NCI-H748 (cell line): ENCODE measurements at regions not wholly inside any gene's neighbourhood (a gene's known extent, or its start where the extent isn't known, plus 50 kb on each side); places are given as distances from the start of the nearest gene placed in this dataset.

Experiments
- DNase-seq: peaks from one replicate; lab custom pipeline; 2025; ENCODE audit not compliant: unreplicated experiment; lab: John Stamatoyannopoulos, UW

DNA sequence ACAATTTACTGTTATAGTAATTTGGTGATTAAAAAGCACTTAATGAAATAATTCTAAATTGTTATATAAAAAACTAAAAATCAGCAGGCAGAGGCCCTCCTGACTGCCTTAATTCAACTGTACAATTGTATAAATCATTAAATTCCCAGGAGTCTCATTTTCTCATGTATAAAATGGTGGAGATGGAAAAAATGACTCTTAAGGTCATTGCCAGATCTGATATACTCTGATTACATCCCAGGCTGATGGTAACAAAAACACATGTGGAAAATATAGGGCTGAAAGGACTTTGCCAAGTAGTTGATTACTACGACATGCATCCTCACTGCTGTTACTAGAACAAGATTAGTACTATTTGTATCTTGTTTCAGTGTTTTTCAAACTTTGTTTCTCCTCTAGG lies 1020.0 kb upstream of the SLC10A2 start:
- no peak for DNase-seq

DNA sequence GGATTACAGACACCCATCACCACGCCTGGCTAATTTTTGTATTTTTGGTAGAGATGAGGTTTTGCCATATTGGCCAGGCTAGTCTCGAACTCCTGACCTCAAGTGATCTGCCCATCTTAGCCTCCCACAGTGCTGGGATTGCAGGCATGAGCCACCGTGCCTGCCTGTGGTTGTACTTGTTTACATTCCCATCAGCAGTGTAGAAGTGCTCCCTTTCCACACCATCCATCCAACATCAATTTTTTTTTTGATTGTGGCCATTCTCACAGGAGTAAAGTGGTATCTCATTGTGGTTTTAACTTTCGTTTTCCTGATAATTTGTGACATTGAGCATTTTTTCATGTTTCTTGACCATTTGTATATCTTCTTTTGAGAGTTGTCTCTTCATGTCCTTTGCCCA lies 1019.4 kb upstream of the SLC10A2 start:
- no peak for DNase-seq

DNA sequence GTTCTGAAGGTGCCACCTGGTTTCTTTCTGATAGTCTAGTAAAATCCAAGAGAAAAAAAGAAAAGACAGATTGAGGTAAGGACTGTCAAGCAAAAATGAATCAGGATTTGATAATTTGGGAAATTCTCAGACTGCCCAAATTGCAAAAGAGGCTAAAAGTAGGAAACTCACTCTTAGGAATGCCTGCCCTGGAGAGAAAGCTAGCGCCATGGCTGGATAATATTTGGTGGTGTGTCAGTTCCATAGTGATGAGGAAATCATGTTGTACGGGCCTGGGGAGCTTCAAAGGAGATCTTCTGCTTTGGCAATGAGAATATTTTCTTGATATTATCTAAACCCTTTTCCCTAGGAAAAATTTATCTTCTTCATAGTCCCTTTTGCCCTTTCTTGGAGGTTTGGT lies 1008.1 kb upstream of the SLC10A2 start:
- DNase-seq: no peak

DNA sequence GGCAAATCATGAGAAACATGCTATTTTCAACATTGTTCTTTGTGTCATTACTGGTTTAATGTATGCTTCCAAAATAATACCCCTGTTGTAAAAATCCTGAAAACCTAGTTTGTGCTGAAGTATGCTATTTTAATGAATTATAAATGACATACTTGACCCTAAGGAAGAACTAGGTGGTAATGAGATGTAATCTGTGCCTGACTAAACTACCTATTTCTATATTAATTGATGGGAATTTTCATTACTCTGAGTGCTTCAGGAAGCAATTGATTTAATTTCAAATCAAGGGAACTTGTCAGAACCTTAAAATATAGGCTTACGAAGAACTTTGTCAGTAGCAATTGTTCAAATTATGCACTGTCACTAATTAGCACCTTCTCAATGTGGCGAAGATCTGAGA lies 1005.6 kb upstream of the SLC10A2 start:
- no peak for DNase-seq

DNA sequence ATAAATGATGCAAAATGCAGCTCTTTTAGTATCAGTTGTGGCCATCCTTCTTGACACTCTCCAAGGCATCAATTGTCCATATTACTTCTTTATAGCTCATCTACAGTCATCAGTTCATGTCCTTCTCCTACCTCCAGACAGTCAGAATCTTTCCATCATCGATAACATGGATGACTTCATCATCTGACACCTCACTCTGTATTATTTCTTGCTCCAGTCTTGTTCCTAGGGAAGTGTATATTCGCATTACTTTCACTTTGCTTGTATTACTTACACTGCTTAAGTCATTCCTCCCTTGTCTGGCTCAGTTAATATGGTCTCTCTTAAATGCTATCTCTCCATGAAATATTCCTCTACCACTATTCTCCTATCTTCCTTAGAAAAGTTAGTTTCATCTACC lies 999.1 kb upstream of the SLC10A2 start:
- DNase-seq: no peak

DNA sequence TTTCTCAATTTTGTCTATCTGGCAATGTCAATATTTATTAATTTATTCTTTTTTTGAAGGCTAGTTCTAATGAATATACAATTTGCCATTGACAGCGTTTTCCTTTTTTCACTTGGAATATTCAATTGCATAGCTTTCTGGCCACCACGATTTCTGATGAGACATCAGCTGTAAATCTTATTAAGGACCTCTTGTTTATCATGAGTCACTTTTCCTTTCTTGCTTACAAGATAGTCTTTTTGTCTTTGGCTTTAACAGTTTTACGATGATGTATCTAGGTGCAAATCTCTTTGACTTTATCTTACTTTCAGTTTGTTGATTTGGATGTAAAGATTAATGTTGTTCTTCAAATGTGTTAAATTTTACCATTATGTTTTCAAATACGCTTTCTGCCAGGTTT lies 991.6 kb upstream of the SLC10A2 start:
- no peak for DNase-seq

DNA sequence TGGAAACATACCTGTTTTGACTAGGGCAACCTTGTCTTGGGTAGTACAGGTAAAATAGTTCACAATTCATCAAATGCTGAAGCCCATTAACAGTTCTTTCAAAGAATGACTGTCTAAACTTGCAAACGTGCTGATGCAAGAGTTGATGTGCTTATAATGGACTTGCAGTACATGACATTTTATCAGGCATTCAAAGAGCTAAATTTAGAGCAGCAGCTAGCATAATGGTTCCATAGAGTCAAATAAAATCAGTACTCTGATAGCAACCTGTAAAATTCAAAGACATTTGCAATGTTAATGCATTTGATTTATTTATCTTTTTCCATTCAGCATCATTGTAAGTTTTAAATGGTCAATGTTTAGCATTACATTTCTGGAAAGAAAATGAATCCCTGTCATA lies 979.7 kb upstream of the SLC10A2 start:
- DNase-seq: no peak

DNA sequence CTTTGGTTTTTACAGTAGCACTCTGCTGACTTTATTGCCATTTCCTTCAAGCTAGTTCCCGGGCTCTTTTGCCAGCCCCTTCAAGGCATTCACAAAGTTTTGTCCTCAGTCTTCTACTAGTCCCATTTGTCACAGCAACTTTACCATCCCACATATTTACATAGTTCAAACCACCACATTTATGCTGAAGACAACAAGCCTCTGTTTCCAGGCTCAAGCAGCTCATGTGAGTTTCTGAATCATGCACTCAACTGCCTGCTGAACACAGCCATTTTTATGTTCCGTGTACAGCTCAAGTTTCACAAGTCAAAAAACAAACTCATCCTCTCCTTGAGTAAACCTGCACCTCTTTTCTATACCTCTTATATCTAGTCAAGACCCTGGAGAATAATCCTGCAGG lies 977.0 kb upstream of the SLC10A2 start:
- DNase-seq: no peak

DNA sequence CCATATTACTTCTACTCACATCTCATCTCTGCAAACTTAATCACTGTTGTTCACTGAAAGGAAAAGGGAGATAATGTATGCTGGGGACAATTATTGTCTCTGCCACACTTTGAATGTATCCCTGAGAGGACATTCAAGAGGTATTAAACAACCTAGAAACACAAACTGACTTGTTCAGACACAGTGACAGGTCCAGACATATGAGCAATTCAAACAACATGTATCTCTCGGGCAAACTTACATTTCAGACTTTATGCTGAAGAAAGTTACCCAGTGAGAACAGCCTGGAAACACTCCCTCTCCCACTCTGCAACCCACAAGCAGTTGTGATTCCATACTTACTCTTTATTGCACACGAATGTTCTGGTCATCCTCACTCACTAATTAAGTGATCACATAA lies 968.7 kb upstream of the SLC10A2 start:
- no peak for DNase-seq

DNA sequence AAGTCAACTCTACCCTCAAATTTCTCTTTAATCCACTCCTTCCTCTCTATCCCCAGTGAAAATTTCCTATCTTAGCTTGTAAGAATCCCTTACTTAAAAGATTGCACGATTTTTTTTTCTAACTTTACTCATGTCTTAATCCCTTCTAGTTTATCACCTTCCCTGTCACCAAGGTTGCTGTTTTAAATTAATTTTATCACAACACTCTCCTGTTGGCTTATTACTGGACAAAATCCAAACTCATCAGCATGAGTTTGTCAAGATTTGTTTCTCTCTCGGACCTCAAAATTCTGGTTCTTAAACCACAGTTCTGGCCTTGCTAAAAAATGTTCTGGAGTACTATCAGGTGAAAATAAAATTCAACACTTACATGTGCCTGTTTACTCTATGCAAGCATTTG lies 959.1 kb upstream of the SLC10A2 start:
- no peak for DNase-seq

DNA sequence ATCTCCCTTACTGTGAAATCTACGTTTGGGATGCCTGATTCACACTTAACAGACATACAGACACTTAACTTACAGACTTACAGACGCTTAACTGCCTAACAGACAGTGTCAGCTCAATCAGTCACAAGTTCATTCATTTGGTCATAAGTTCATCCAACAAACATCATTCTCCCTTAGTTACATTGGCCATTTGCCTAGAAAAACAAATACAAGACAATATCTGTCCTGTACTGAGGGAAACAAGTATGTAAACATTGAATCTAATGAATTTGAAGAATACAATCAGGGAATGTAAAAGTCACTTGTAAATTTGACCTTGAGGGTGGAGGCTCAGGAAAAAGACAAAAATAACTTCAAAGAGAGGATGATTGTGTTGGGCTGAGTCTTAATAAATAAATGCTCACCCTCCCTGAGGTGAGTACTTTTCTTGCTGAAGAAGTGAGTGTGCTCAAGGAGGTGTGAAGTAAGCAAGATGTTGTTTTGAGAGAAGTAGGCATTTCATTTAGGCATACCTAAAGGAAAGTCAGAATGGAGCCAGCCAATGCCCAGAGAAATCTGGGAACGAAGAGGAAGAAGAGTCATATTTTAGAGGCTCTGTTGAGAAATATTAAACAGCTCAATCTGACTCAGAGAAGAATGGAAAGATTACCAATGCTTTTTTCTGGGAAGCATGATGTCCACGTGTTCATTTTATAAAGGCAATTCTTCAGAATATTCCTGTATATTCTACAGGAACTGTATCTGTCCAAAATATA lies 958.4 kb upstream of the SLC10A2 start:
- DNase-seq: no peak

DNA sequence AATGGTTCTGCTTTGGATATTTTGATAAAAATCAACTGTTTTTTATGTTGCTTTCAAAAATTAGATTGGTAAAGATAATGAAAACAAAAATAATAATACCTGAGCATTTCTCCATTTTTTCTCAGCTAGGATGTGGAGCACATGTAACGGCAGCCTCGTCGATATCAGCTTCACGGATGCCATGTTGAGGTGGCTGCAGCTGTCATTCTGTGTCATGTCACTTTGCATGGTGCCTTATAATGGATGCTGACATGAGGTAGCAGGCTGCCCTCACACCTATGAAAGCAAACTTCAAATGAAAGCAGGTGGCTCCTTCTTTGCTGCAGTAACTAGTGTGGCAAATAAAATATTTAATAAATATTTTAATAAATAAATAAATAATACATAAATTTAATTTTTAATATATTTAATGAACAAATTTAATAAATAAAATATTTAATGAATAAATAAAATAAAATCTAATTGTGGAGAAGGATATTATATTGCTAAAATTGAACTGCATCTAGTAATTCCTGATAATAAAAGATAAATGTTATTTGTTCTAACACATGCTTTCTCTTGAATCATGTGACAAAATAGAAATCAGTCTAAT lies 955.7 kb upstream of the SLC10A2 start:
- DNase-seq: no peak

DNA sequence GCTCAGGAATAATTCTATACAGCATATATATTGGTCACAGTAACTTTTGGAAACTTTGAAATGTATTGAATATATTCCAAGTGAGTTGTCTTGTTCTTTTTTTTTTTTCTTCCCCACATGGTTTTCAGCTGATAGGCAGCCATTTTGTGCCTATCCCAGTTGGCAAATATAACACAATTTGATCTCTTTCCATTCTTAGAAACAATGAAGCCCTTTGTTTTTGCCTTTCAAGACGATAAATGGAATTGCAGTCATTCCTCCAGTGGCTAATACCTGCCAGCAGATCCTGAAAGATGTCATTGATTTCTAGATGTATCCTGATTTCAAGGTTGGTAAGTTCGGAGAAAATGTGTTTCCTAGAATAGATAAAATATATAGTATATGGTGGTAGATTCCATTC lies 951.1 kb upstream of the SLC10A2 start:
- no peak for DNase-seq

DNA sequence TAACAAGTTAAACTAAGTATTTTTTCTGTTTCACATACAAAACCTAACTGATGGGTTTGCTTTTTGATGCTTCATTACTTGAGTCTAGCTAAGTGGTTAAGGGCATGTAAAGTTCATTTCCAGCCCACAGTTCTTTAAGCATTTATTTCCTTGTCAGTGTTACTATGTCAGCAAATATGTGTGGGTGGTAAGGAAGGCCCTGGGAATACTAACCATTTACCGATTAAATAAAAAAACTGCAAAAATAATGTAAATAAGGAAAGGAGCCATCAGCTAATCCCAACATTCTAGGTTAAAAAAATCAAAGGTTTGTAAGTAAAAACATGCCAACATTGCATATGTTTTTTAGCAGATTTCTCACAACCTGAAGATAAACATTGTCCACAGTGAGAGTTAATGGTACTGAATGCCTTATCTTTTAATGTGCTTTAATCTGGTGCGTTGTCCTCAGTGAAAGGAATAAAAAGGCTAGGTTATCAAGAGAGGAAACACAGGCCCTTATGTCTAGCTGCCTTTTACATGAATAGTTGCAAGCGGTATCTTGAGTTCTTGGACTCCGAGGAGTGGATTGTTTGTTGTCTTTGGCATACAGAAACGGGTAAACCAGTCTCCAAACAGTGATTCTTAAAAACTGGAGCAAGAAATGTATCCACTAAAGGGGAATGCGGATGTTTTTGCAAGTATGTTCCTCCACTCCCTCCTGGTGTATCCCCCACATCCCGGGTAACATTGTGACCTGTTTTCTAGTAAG lies 949.6 kb upstream of the SLC10A2 start:
- no peak for DNase-seq

DNA sequence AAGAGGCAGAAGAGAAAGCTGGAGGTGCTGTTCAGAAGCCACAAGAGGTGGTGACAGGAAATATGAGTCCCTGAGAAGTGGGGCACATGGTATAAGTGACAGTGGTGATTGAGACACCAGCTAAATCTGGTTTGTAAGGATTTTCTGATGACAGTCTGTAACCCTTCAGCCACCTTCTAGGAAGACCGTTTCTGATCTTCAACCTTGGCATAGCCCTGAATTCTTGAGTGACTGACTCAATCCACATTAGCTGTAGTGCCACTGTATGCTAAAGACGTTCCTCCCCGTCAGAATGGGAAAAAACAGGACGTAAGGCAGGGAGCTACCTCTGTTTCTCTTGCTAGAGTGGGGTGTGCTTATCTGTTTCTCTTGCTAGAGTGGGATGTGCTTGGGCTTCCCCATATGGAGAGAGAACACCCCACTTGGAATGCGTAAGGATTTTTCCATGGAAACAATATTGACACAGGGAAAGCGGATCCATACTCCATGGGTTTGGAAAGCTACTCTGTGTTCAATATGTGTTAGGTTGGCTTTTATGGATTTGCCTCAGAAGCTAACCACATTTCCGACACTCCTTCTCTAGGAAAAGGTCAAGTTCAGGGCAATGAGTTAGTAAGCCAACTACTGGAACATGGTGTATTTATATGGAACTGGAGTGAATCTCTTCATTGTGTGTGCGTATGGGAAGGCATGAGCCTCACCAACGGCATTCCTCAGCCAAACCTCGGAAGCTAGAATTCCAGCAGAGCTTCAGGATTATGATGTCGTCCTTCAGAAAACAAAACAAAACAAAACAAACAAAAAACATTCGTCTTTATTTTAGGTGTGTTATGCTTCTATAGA lies 948.8 kb upstream of the SLC10A2 start:
- no peak for DNase-seq

DNA sequence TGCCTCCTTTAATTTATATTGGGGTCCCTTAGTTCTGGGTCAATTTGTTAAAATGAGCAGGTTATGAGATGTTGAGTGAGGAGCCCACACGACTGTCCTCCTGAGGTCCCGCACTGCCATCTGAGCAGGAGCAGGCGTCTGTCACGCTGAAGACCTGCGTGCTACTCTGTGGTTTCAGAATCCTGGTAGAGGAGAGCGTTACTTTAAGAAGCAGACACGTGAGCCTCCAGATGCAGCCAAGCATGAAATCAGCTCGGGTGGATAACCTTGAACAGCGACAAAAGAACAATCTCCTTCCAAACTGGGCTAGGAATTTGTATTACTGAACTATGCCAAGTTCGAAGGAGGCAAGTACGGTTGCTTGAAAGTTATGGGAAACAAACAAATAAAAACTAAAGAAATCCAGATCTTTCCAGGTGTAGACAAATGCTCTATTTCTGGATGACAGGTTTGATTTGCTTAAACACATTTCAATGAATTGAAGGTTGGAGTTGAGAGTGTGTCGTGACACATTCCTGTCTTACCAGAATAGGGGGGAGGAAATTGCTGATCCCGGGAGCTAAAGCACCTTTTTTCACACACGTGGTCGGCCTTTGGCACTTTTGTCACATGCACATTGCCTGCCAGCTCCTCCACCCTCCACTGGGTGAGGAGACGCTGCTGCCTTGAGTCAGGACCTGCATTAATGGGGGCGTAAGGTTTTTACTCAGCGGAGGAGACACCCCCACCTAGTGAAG lies 945.5 kb upstream of the SLC10A2 start:
- no peak for DNase-seq

DNA sequence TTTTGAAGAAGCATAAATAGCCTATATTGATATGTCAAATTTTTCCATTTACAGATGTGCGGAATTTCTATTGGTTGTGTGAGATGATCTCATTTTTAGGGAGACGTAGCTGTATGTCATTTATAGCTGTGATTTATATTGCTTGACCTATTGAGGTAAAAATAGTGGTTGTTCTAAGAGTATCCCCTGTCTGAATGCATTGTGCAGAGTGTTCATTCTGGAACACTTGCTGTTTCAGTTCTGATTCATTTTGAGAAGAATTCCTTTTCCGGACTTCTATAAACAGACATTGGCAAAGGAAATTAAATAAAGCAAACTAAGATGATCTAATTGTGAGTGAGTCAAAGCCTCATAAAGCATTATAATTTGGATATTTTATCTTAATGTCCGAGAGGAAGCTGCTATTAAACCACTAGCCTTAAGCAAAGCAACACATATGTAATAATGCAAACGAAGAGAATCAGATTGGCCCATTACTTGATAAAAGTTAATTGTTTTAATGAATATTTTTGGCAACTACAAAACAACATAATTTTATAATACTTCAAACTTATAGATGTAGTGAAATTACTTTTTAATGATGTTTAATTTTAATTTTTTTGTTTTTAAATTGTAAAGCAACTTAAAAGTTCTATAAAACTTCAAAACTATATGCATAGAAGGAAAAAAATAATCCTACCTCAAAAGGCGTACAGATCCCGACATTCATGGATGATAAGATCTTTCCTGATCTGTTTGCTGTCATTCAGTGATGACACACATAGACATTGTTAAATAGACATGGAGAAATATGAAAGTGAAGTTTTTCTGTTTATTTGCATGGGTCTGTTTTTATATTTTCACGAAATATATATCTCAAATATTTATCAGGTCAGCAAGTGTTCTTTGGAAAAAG lies 942.6 kb upstream of the SLC10A2 start:
- no peak for DNase-seq

DNA sequence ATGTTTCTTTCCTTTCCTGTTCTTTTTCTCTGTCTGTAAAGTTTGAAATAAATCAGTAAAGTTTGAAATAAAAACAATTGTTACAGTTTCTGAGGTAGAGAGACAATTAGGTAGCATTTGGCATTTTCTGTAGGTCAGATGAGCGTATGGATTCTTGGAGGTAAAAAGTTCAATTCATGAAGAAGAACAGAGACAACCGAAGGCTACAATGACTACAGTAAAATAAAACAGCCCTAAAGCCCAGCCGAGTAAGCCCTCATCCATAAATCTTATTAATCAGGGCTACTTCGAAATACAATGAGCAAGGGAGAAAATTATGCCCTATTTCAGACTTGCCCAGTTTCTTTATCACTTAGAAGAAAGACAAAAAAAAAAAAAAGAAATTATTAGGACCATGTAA lies 941.9 kb upstream of the SLC10A2 start:
- no peak for DNase-seq

DNA sequence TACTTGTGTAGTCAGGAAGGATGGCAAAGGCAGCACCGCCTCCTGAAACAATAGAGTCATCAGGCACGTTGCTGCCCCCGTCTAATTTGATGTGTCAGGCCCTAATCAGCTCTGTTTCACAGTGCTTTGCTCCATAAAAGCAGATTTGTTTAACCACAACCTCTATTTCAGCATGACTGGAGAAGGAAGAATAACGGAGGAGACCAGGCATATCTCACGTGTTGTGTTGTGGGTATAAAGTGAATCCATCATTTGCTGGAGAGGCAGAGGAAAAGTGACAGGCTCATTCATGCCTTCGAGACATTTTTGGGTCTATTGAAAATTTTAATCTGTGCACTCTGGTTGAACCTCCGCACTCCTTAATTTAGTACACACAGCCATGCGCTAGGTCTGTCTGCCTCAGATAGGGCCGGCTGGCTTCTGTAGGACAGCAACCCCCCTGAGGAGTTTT lies 940.4 kb upstream of the SLC10A2 start:
- DNase-seq: no peak

DNA sequence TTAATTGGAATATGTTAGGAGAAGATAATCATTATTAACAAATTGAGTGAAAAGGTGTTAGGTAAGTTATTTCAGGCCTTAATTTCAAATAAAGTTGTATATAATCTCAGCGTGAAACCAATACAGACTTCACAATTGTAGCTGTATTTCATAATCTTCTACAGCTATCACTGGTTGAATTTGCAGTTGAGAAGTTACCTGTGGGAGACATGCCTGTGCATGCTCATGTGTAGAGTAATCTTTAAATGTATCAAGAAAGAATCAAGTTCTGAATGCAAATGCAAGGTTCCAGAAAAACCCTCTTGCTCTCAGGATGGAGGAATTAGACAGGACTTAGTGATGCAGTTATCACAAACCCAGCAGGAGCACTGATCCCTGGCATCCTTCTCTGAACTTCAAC lies 938.4 kb upstream of the SLC10A2 start:
- DNase-seq: no peak
